Keratinocyte (primary cell): ENCODE measurements at regions not wholly inside any gene's neighbourhood (a gene's known extent, or its start where the extent isn't known, plus 50 kb on each side); places are given as distances from the start of the nearest gene placed in this dataset.

Experiments
- EZH2 ChIP-seq: IDR thresholded peaks from one replicate; pipeline ENCODE4 v1.6.1; 2012; ENCODE audit warnings: inconsistent platforms, mild to moderate bottlenecking, low read length, moderate library complexity
- TF ChIP-seq, protein P1 (sequence below), 3 experiments: IDR thresholded peaks in 1 of 3; conservative IDR thresholded peaks in 1 of 3; optimal IDR thresholded peaks in 1 of 3; 2 replicates in 2 of 3; 3 replicates in 1 of 3; pipeline versions ENCODE3 to v1.5.1; 2011; ENCODE audit warnings: low read length in 3 of 3, mild to moderate bottlenecking in 3 of 3, moderate library complexity in 2 of 3, control low read depth in 1 of 3, inconsistent platforms in 1 of 3; ENCODE audit not compliant: insufficient read depth in 2 of 3; ENCODE audit errors: extremely low read depth in 1 of 3

DNA sequence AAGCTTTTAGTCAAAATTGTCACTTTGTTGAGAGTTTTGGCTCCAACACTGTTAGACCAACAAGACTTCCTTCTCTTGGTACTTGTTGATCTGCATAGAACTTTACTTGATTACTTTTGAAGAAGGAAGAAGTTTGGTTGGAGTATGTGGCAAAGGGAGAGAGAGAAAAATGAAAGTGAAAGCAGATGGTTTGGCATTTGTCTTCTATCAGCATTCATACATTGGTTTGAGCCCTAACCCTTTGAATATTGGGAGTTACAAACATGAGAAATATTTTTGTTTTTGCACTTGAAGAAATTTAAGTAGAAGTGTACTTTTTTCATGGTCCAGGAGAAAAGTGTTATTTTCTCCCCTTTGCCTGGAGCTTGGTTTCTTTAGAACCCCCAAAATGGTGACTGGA, 169.8 kb downstream of the ADGRL4 start:
- TF ChIP-seq, protein P1, sequence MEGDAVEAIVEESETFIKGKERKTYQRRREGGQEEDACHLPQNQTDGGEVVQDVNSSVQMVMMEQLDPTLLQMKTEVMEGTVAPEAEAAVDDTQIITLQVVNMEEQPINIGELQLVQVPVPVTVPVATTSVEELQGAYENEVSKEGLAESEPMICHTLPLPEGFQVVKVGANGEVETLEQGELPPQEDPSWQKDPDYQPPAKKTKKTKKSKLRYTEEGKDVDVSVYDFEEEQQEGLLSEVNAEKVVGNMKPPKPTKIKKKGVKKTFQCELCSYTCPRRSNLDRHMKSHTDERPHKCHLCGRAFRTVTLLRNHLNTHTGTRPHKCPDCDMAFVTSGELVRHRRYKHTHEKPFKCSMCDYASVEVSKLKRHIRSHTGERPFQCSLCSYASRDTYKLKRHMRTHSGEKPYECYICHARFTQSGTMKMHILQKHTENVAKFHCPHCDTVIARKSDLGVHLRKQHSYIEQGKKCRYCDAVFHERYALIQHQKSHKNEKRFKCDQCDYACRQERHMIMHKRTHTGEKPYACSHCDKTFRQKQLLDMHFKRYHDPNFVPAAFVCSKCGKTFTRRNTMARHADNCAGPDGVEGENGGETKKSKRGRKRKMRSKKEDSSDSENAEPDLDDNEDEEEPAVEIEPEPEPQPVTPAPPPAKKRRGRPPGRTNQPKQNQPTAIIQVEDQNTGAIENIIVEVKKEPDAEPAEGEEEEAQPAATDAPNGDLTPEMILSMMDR (optimal IDR thresholded peaks at IDR 0.05 in 1 of 3, IDR thresholded peaks at IDR 0.05 in 1 of 3, conservative IDR thresholded peaks at IDR 0.05 in 1 of 3; ENCODE audit: extremely low read depth in 1 of 3, insufficient read depth in 2 of 3, low read length in 3 of 3), result no peak
- no peak for TF ChIP-seq EZH2
